Neural progenitor cell (in vitro differentiated cells): ENCODE measurements at regions not wholly inside any gene's neighbourhood (a gene's known extent, or its start where the extent isn't known, plus 50 kb on each side); places are given as distances from the start of the nearest gene placed in this dataset.

Experiments
- DNase-seq: peaks from one replicate; pipeline ENCODE4 v3.0.0-alpha.2; 2016; ENCODE audit warnings: low spot score
- H2AFZ ChIP-seq: fragments of 200-600 bp; sonication (generic); replicated peaks from 2 replicates; pipeline ENCODE4 v1.6.1; 2016; ENCODE audit warnings: antibody characterized with exemption
- H3F3A ChIP-seq: fragments of 200-600 bp; sonication (generic); 2 replicates; pipeline ENCODE4 v1.6.1; 2016; ENCODE audit warnings: antibody characterized with exemption, low read depth
- H3K27ac ChIP-seq: fragments of 200-600 bp; sonication (generic); 2 replicates; pipeline ENCODE4 v1.5.1; 2016; ENCODE audit warnings: mild to moderate bottlenecking
- H3K27me3 ChIP-seq: fragments of 200-600 bp; sonication (generic); 2 replicates; pipeline ENCODE4 v1.6.1; 2016; ENCODE audit warnings: mild to moderate bottlenecking, moderate library complexity
- H3K36me3 ChIP-seq: fragments of 200-600 bp; sonication (generic); 2 replicates; pipeline ENCODE4 v1.5.1; 2016
- H3K4me1 ChIP-seq: fragments of 200-600 bp; sonication (generic); 2 replicates; pipeline ENCODE4 v1.6.1; 2016; ENCODE audit warnings: mixed run types
- H3K4me2 ChIP-seq: fragments of 200-600 bp; sonication (generic); 2 replicates; pipeline ENCODE4 v1.6.1; 2016
- H3K4me3 ChIP-seq: fragments of 200-600 bp; sonication (generic); 2 replicates; pipeline ENCODE4 v1.5.1; 2016
- H3K79me2 ChIP-seq: fragments of 200-600 bp; sonication (generic); 2 replicates; pipeline ENCODE4 v1.6.1; 2016; ENCODE audit warnings: low read depth
- H3K9ac ChIP-seq: fragments of 200-600 bp; sonication (generic); 2 replicates; pipeline ENCODE4 v1.6.1; 2016
- H3K9me3 ChIP-seq: fragments of 200-600 bp; sonication (generic); 2 replicates; pipeline ENCODE4 v1.5.1; 2016; ENCODE audit warnings: low read depth
- H4K20me1 ChIP-seq: fragments of 200-600 bp; sonication (generic); 2 replicates; pipeline ENCODE4 v1.6.1; 2016; ENCODE audit warnings: low read depth
- H3K27ac Mint-ChIP-seq: 3 replicates; pipeline ENCODE4 v1.8.0; 2021; ENCODE audit warnings: mixed read lengths
- H3K27me3 Mint-ChIP-seq: 2 replicates; pipeline ENCODE4 v1.8.0; 2022; ENCODE audit warnings: low read depth, mild to moderate bottlenecking, inconsistent platforms, moderate library complexity, mixed read lengths; ENCODE audit not compliant: insufficient read depth
- H3K36me3 Mint-ChIP-seq: 3 replicates; pipeline ENCODE4 v1.8.0; 2021; ENCODE audit warnings: mixed read lengths
- H3K4me1 Mint-ChIP-seq: 3 replicates; pipeline ENCODE4 v1.8.0; 2021; ENCODE audit warnings: mixed read lengths
- H3K4me3 Mint-ChIP-seq: 3 replicates; pipeline ENCODE4 v1.8.0; 2021; ENCODE audit warnings: mild to moderate bottlenecking, moderate library complexity, mixed read lengths
- H3K9me3 Mint-ChIP-seq: 3 replicates; pipeline ENCODE4 v1.8.0; 2020; ENCODE audit warnings: mixed read lengths
- CTCF ChIP-seq: fragments of 200-600 bp; sonication (generic); IDR thresholded peaks from 2 replicates; pipeline ENCODE4 v1.5.1; 2017; ENCODE audit warnings: antibody characterized with exemption, mild to moderate bottlenecking
- EZH2 ChIP-seq: fragments of 200-600 bp; sonication (generic); IDR thresholded peaks from 2 replicates; pipeline ENCODE4 v1.6.1; 2017; ENCODE audit warnings: antibody characterized with exemption, mild to moderate bottlenecking, moderate library complexity
- EZH2phosphoT487 ChIP-seq: fragments of 200-600 bp; sonication (generic); IDR thresholded peaks from 2 replicates; pipeline ENCODE4 v1.6.1; 2017; ENCODE audit warnings: antibody characterized with exemption

DNA sequence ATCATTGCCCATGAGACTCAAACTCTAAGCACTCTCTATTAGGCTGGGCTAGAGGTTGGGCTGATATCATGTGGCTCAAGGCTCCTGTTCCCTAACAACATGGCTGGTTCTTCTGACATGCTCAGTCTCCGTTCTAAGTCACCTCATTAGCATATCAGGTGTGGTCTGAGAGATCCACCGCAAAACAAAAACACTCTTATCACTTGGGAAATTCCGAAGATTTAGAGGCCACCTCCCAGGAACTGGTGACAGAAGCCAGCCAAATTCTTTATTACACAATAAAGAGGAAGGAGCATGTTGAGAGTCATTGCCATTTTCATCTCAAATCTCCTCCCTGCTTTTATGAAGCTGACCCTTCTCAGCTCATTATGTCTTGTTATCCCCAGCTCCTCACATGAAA is 107.6 kb downstream of the MSX2 start:
- H3K36me3 ChIP-seq = no peaks in the 10 kb centered on the region
- no peak overlapping the region for H2AFZ ChIP-seq
- H3K36me3 Mint-ChIP-seq = no peaks in the 10 kb centered on the region
- H3K9me3 ChIP-seq = no peaks in the 10 kb centered on the region
- no peak for TF ChIP-seq EZH2phosphoT487
- DNase-seq = no peak
- no peak overlapping the region for H3K9ac ChIP-seq
- no peaks in the 10 kb centered on the region for H3K27me3 Mint-ChIP-seq
- H3K27ac ChIP-seq = no peak overlapping the region
- no peaks in the 10 kb centered on the region for H3K27me3 ChIP-seq
- H3K4me3 ChIP-seq = no peak overlapping the region
- H4K20me1 ChIP-seq = no peaks in the 10 kb centered on the region
- H3K9me3 Mint-ChIP-seq = peaks cover 2% of the 10 kb centered on the region
- no peak overlapping the region for H3K27ac Mint-ChIP-seq
- no peak overlapping the region for H3K4me3 Mint-ChIP-seq
- no peaks in the 10 kb centered on the region for H3K4me1 ChIP-seq
- H3K4me1 Mint-ChIP-seq = no peaks in the 10 kb centered on the region
- no peaks in the 10 kb centered on the region for H3F3A ChIP-seq
- no peaks in the 10 kb centered on the region for H3K79me2 ChIP-seq
- H3K4me2 ChIP-seq = no peak overlapping the region

DNA sequence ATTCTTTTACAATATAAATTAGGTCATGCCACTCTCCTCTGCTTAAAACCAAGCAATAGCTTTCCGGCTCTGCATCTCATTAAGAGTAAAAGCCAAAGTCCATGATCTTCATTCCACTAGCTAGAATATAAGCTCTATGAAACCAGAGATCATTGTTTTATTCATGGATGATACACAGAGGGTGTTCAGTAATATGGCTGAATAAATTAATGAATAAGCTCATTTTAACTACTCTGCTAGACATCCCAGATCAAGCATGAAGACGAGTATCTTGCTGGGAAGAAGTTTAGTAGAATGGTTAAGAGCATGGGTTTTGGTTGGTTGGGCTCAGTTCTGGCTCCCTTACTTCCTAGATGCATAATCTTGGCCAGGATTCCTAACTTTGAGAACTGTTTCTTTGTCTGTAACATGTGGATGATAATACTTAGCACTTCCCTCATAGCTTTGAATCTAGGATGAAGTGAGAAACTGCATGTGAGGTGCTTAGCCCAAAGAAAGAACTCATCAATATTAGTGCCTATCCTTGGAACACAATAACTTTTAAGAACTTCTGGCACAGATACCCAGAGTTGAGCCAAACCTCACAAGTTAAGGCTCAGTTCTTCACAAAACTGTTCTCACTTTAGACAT is 106.8 kb downstream of the MSX2 start:
- Histone ChIP-seq H3K9me3 (no peaks in the 10 kb centered on the region), H3K4me3 (no peak overlapping the region), H3K36me3 (no peaks in the 10 kb centered on the region), H3K27me3 (no peaks in the 10 kb centered on the region), H3F3A (no peaks in the 10 kb centered on the region), H3K4me1 (no peaks in the 10 kb centered on the region), H3K79me2 (no peaks in the 10 kb centered on the region), H2AFZ (no peak overlapping the region), H3K27ac (no peak overlapping the region), H3K4me2 (no peak overlapping the region), H4K20me1 (no peaks in the 10 kb centered on the region), H3K9ac (no peak overlapping the region)
- Mint-ChIP-seq H3K4me1 (no peaks in the 10 kb centered on the region), H3K9me3 (peaks cover 2% of the 10 kb centered on the region), H3K4me3 (no peak overlapping the region), H3K36me3 (no peaks in the 10 kb centered on the region), H3K27ac (no peak overlapping the region), H3K27me3 (no peaks in the 10 kb centered on the region)
- DNase-seq = no peak
- TF ChIP-seq CTCF = no peak
- TF ChIP-seq EZH2phosphoT487 = no peak
- TF ChIP-seq EZH2 = no peak

DNA sequence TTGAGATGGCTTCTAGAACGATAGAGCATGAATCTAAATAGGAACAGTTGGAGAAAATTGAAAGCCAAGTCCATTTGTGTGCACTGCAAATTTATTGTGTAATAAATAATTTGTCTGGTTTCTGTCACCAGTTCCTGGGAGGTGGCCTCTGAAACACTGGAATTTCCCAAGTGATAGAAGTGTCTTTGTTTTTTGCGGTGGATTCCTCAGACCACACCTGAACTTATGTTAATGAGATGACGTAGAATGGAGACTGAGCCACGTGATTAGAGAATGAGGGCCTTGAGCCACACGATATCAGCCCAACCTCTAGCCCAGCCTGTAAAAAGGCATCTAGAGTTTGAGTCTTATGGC is 105.1 kb downstream of the MSX2 start:
- H4K20me1 ChIP-seq = no peaks in the 10 kb centered on the region
- H3K27me3 ChIP-seq = no peaks in the 10 kb centered on the region
- H3K27ac ChIP-seq = no peak overlapping the region
- no peaks in the 10 kb centered on the region for H3F3A ChIP-seq
- H3K27me3 Mint-ChIP-seq = peaks cover 2% of the 10 kb centered on the region
- H3K4me3 ChIP-seq = no peak overlapping the region
- no peaks in the 10 kb centered on the region for H3K9me3 ChIP-seq
- H3K36me3 Mint-ChIP-seq = no peaks in the 10 kb centered on the region
- H2AFZ ChIP-seq = no peak overlapping the region
- H3K36me3 ChIP-seq = no peaks in the 10 kb centered on the region
- DNase-seq = no peak
- H3K79me2 ChIP-seq = no peaks in the 10 kb centered on the region
- no peak overlapping the region for H3K4me2 ChIP-seq
- no peaks in the 10 kb centered on the region for H3K4me1 ChIP-seq
- no peak overlapping the region for H3K27ac Mint-ChIP-seq
- TF ChIP-seq EZH2 (no peak), CTCF (no peak), EZH2phosphoT487 (no peak)
- no peak overlapping the region for H3K9ac ChIP-seq
- H3K4me1 Mint-ChIP-seq = peaks cover 4% of the 10 kb centered on the region
- H3K4me3 Mint-ChIP-seq = no peak overlapping the region
- H3K9me3 Mint-ChIP-seq = peaks cover 3% of the 10 kb centered on the region

DNA sequence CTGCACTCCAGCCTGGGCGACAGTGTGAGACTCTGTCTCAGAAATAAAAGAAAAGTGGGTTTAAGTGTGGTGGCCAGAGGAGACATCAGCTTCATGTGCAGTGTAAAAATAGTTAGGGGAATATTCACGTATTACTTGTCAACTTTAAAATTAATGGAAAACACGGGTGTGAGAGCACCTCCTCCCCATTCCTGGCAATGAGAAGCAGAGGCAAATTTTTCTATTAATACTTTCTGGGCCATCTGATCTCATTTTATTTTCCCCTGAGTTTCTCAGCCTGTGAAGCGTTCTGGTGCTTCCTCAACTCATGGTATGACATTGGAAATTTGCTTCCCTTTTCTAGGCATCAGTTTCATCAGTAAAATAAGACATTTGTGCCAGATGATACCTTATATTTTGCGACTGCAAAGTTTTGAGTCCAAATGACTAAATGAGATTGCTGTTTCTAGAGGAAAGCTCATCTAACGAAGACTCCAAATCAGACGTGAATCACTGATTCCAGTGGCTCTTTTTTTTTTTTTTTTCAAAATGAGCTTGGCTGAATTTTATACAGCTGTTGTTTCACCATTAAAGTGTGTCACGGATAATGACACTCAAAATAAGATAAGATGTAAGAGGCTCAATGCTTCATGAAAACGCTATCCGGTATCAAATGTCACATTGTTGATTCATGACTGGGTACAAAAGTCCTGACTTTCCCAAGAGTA is 104.6 kb downstream of the MSX2 start:
- Mint-ChIP-seq H3K27me3 (peaks cover 2% of the 10 kb centered on the region), H3K4me3 (no peak overlapping the region), H3K36me3 (no peaks in the 10 kb centered on the region), H3K4me1 (peaks cover 4% of the 10 kb centered on the region), H3K27ac (no peak overlapping the region), H3K9me3 (peaks cover 3% of the 10 kb centered on the region)
- no peak overlapping the region for H3K9ac ChIP-seq
- H3K4me1 ChIP-seq = no peaks in the 10 kb centered on the region
- TF ChIP-seq EZH2phosphoT487 (no peak), EZH2 (no peak), CTCF (no peak)
- no peak overlapping the region for H3K4me2 ChIP-seq
- no peaks in the 10 kb centered on the region for H3K9me3 ChIP-seq
- H4K20me1 ChIP-seq = no peaks in the 10 kb centered on the region
- no peak overlapping the region for H2AFZ ChIP-seq
- H3K27ac ChIP-seq = no peak overlapping the region
- no peaks in the 10 kb centered on the region for H3F3A ChIP-seq
- no peaks in the 10 kb centered on the region for H3K27me3 ChIP-seq
- no peaks in the 10 kb centered on the region for H3K79me2 ChIP-seq
- H3K4me3 ChIP-seq = no peak overlapping the region
- H3K36me3 ChIP-seq = no peaks in the 10 kb centered on the region
- no peak for DNase-seq
